ENCODE measurements at regions not wholly inside any gene's neighbourhood (a gene's known extent, or its start where the extent isn't known, plus 50 kb on each side); places are given as distances from the start of the nearest gene placed in this dataset.

GRCh38 chr1:229749992-229750391 is 123.9 kb downstream of the URB2 start:
- Histone ChIP-seq H3K27me3 (ENCODE audit: insufficient read depth) (no peaks in the 10 kb centered on the region), H3K4me1 (ENCODE audit: control insufficient read depth in 1 of 2, insufficient read depth in 2 of 2, low read depth in 1 of 2, low read length in 1 of 2) (peaks cover 0 to 5% of the 10 kb centered on the region in 2 experiments; a peak in 1 of 4 replicates), H3K9ac (no peak overlapping the region), H2AFZ (ENCODE audit: low read depth) (no peak overlapping the region), H3K79me2 (ENCODE audit: insufficient read depth) (no peaks in the 10 kb centered on the region), H3K4me3 (ENCODE audit: low read depth in 2 of 2, low read length in 1 of 2) (no peak overlapping the region), H3K4me2 (no peak overlapping the region), H3K27ac (ENCODE audit: low read depth in 2 of 2, low read length in 1 of 2) (no peak overlapping the region), H3F3A (replicated peaks; ENCODE audit: insufficient read depth) (no peaks in the 10 kb centered on the region), H3K9me2 (no peaks in the 10 kb centered on the region), H3K9me3 (no peaks in the 10 kb centered on the region), H4K20me1 (ENCODE audit: insufficient read depth) (no peaks in the 10 kb centered on the region), H3K36me3 (replicated peaks in 1 of 2; ENCODE audit: control insufficient read depth in 1 of 2, insufficient read depth in 2 of 2, low read length in 1 of 2) (no peaks in the 10 kb centered on the region)
- TF ChIP-seq NFIC (IDR thresholded peaks at IDR 0.05; ENCODE audit: borderline replicate concordance) (no peak), USF1 (IDR thresholded peaks at IDR 0.05; ENCODE audit: borderline replicate concordance, low read depth) (no peak), MXI1 (IDR thresholded peaks at IDR 0.05; ENCODE audit: low read depth, low read length) (no peak), TEAD4 (IDR thresholded peaks at IDR 0.05; ENCODE audit: borderline replicate concordance, insufficient read depth) (no peak), YY1 (IDR thresholded peaks at IDR 0.05; ENCODE audit: low read depth) (no peak), EP300 (IDR thresholded peaks at IDR 0.05; ENCODE audit: borderline replicate concordance in 1 of 2, low read depth in 1 of 2, low read length in 1 of 2) (no peak)
- TF ChIP-seq, protein P1, sequence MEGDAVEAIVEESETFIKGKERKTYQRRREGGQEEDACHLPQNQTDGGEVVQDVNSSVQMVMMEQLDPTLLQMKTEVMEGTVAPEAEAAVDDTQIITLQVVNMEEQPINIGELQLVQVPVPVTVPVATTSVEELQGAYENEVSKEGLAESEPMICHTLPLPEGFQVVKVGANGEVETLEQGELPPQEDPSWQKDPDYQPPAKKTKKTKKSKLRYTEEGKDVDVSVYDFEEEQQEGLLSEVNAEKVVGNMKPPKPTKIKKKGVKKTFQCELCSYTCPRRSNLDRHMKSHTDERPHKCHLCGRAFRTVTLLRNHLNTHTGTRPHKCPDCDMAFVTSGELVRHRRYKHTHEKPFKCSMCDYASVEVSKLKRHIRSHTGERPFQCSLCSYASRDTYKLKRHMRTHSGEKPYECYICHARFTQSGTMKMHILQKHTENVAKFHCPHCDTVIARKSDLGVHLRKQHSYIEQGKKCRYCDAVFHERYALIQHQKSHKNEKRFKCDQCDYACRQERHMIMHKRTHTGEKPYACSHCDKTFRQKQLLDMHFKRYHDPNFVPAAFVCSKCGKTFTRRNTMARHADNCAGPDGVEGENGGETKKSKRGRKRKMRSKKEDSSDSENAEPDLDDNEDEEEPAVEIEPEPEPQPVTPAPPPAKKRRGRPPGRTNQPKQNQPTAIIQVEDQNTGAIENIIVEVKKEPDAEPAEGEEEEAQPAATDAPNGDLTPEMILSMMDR (IDR thresholded peaks at IDR 0.05) = no peak
- ChIA-PET CTCF (interaction anchor here (0.8 kb wide), 1 partner anchor 17 kb away, joined by 3 read pairs; no protein-coding TSS in a partner anchor), POLR2A (interaction anchor here (1.3 kb wide), 1 partner anchor 9 kb away, joined by 5 read pairs; no protein-coding TSS in a partner anchor)
- 22% methylated on average over 4 of the region's 4 CpGs for WGBS (ENCODE audit: low lambda C conversion rate)
- DNase-seq = no peak

- Histone ChIP-seq H3K36me3 (replicated peaks in 1 of 2; ENCODE audit: control insufficient read depth in 1 of 2, insufficient read depth in 2 of 2, low read length in 1 of 2) (no peaks in the 10 kb centered on the region), H3K9me3 (no peaks in the 10 kb centered on the region), H3K9me2 (no peaks in the 10 kb centered on the region), H4K20me1 (ENCODE audit: insufficient read depth) (no peaks in the 10 kb centered on the region), H3K4me2 (no peak overlapping the region), H2AFZ (ENCODE audit: low read depth) (no peak overlapping the region), H3K9ac (no peak overlapping the region), H3K27ac (ENCODE audit: low read depth in 2 of 2, low read length in 1 of 2) (no peak overlapping the region), H3K79me2 (ENCODE audit: insufficient read depth) (no peaks in the 10 kb centered on the region), H3F3A (replicated peaks; ENCODE audit: insufficient read depth) (no peaks in the 10 kb centered on the region), H3K27me3 (ENCODE audit: insufficient read depth) (no peaks in the 10 kb centered on the region), H3K4me3 (ENCODE audit: low read depth in 2 of 2, low read length in 1 of 2) (no peak overlapping the region), H3K4me1 (ENCODE audit: control insufficient read depth in 1 of 2, insufficient read depth in 2 of 2, low read depth in 1 of 2, low read length in 1 of 2) (peaks cover 0 to 5% of the 10 kb centered on the region in 2 experiments; a peak in 1 of 4 replicates)
- ChIA-PET POLR2A (no interaction called here), CTCF (no interaction called here)
- no peak for TF ChIP-seq YY1 (IDR thresholded peaks at IDR 0.05; ENCODE audit: low read depth)
- no peak for TF ChIP-seq TAF1 (IDR thresholded peaks at IDR 0.05; ENCODE audit: borderline replicate concordance, low read depth, low read length)
- no peak for TF ChIP-seq NFIC (IDR thresholded peaks at IDR 0.05; ENCODE audit: borderline replicate concordance)
- no peak for TF ChIP-seq IRF3 (IDR thresholded peaks at IDR 0.05; ENCODE audit: low read depth, low read length)
- TF ChIP-seq TCF12 (IDR thresholded peaks at IDR 0.05) = no peak
- DNase-seq = no peak
Measured at GRCh38 chr1:229751610-229752009, 125.6 kb downstream of the URB2 start.

Measured in SK-N-SH (cell line).